ENCODE measurements at regions not wholly inside any gene's neighbourhood (a gene's known extent, or its start where the extent isn't known, plus 50 kb on each side); places are given as distances from the start of the nearest gene placed in this dataset.

DNA sequence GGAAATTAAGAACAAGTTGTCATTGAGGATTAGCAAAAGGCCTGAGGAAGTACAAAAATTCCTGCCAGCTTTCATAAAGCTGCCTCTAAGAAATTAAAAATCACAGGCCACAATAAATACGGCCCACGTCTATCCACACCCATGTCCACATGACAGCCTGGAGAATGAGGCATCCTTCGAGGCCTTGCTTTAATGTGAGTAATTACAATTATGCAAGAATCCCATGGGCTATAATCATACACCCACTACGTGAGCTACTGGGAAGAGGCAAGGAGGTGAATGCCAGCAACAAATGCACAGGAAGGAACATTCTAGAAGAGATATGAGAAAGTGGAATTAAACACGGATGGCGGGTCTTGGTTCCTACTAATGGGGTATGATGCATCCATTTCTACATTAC, 65.4 kb upstream of the ZFHX3 start:
- no TSS peak for BruUV-seq (replicated peaks)
- TF ChIP-seq NFIC (IDR thresholded peaks at IDR 0.05; ENCODE audit: low read length) (no peak), ZNF207 (IDR thresholded peaks at IDR 0.05; ENCODE audit: borderline replicate concordance) (no peak), RBAK (CRISPR knock-in tag; IDR thresholded peaks at IDR 0.05) (no peak), KDM4B (CRISPR knock-in tag; IDR thresholded peaks at IDR 0.05) (no peak)
- in situ Hi-C loops (cut with HindIII; ENCODE audit: extremely low pct_ligation_motif_present, low pct_unique_long_range_greater_than_20kb): no loop called here
- H3K9ac ChIP-seq (ENCODE audit: insufficient read depth, low read depth, low read length): no peak overlapping the region
- no peaks in the 10 kb centered on the region for H3K79me2 ChIP-seq (ENCODE audit: insufficient read depth, low read length)
- ChIA-PET POLR2A (no interaction called here), CTCF (ENCODE audit: low intra/inter-chr PET ratio, low total read pairs) (no interaction called here)
- H4K20me1 ChIP-seq (ENCODE audit: insufficient read depth, low read length): no peaks in the 10 kb centered on the region
- DNase-seq (ENCODE audit: low spot score) (no peak), FAIRE-seq (no peak), ATAC-seq (no peak)
- intact Hi-C loops (cut with micrococcal nuclease; ENCODE audit: unreplicated experiment): no loop called here
- H3K4me1 ChIP-seq (ENCODE audit: insufficient read depth, low read length): no peaks in the 10 kb centered on the region
- H3K4me2 ChIP-seq (ENCODE audit: low read depth, low read length): no peak overlapping the region
- no peaks in the 10 kb centered on the region for H3K9me3 ChIP-seq (ENCODE audit: low read length)
- H3K27me3 ChIP-seq (ENCODE audit: control insufficient read depth in 1 of 2, insufficient read depth in 2 of 2, low read length in 2 of 2): peaks cover 0 to 6% of the 10 kb centered on the region in 2 experiments; a peak in 1 of 5 replicates
- H3K27ac ChIP-seq (ENCODE audit: extremely low read length, insufficient read depth, low read length): no peak overlapping the region
- H2AFZ ChIP-seq (ENCODE audit: low read length): no peak overlapping the region
- 65% methylated on average over 6 of the region's 6 CpGs for WGBS (ENCODE audit: low lambda C conversion rate)
- no peaks in the 10 kb centered on the region for H3K36me3 ChIP-seq (replicated peaks in 1 of 2; ENCODE audit: control insufficient read depth in 1 of 2, insufficient read depth in 2 of 2, low read length in 2 of 2)
- no peak overlapping the region for H3K4me3 ChIP-seq (replicated peaks in 1 of 3; ENCODE audit: insufficient read depth in 1 of 3, low read depth in 2 of 3, low read length in 3 of 3)

DNA sequence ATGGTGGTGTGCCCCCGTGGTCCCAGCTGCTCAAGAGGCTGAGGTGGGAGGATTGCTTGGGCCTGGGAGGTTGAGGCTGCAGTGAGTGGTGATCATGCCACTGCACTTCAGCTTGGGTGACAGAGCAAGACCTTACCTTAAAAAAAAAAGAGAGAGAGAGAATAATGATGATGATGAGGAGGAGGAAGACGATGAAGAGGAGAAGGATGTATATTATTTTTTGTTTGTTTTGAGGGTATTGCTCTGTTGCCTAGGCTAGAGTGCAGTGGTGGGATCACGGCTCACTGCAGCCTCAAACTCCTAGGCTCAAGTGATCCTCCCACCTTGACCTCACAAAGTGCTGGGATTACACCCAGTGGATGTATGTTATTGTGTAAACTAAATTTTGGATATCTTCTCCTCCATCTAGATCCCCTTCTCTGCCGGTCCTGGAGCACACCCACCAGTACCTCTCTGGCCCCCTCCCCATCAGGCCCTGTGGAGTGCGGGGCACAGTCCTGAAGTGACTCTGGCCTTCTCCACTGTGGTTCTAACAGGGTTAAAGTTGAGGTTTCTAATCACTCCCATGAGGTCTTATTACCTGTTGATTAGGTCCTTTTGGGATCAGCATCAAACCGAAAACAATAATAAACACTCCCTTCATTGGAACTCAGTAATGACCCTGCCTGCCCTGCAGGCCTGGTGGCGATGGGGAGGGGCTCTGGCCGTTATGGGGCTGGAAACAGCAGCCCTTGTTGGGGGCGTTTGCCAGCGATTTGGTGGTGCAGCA, 60.5 kb upstream of the ZFHX3 start:
- no peak for DNase-seq (ENCODE audit: low spot score)
- Histone ChIP-seq H3K27ac (ENCODE audit: extremely low read length, insufficient read depth, low read length) (no peak overlapping the region), H3K4me3 (replicated peaks in 1 of 3; ENCODE audit: insufficient read depth in 1 of 3, low read depth in 2 of 3, low read length in 3 of 3) (no peak overlapping the region), H3K27me3 (ENCODE audit: control insufficient read depth in 1 of 2, insufficient read depth in 2 of 2, low read length in 2 of 2) (peaks cover 0 to 6% of the 10 kb centered on the region in 2 experiments; a peak in 1 of 5 replicates), H3K9ac (ENCODE audit: insufficient read depth, low read depth, low read length) (no peak overlapping the region), H3K4me2 (ENCODE audit: low read depth, low read length) (no peak overlapping the region), H2AFZ (ENCODE audit: low read length) (no peak overlapping the region), H3K36me3 (replicated peaks in 1 of 2; ENCODE audit: control insufficient read depth in 1 of 2, insufficient read depth in 2 of 2, low read length in 2 of 2) (no peaks in the 10 kb centered on the region), H3K79me2 (ENCODE audit: insufficient read depth, low read length) (no peaks in the 10 kb centered on the region), H3K4me1 (ENCODE audit: insufficient read depth, low read length) (no peaks in the 10 kb centered on the region), H4K20me1 (ENCODE audit: insufficient read depth, low read length) (no peaks in the 10 kb centered on the region), H3K9me3 (ENCODE audit: low read length) (no peaks in the 10 kb centered on the region)
- BruUV-seq (replicated peaks): no TSS peak
- POLR2A ChIA-PET: no interaction called here
- CTCF ChIA-PET (ENCODE audit: low intra/inter-chr PET ratio, low total read pairs): no interaction called here
- intact Hi-C loops (cut with micrococcal nuclease; ENCODE audit: unreplicated experiment): no loop called here
- ATAC-seq: no peak
- 25% methylated on average over 8 of the region's 10 CpGs for WGBS (ENCODE audit: low lambda C conversion rate)
- no peak for FAIRE-seq
- in situ Hi-C loops (cut with HindIII; ENCODE audit: extremely low pct_ligation_motif_present, low pct_unique_long_range_greater_than_20kb): no loop called here
- no peak for TF ChIP-seq FOXM1 (CRISPR knock-in tag; IDR thresholded peaks at IDR 0.05)
- TF ChIP-seq ZSCAN30 (CRISPR knock-in tag; IDR thresholded peaks at IDR 0.05): no peak
- TF ChIP-seq, protein P1, sequence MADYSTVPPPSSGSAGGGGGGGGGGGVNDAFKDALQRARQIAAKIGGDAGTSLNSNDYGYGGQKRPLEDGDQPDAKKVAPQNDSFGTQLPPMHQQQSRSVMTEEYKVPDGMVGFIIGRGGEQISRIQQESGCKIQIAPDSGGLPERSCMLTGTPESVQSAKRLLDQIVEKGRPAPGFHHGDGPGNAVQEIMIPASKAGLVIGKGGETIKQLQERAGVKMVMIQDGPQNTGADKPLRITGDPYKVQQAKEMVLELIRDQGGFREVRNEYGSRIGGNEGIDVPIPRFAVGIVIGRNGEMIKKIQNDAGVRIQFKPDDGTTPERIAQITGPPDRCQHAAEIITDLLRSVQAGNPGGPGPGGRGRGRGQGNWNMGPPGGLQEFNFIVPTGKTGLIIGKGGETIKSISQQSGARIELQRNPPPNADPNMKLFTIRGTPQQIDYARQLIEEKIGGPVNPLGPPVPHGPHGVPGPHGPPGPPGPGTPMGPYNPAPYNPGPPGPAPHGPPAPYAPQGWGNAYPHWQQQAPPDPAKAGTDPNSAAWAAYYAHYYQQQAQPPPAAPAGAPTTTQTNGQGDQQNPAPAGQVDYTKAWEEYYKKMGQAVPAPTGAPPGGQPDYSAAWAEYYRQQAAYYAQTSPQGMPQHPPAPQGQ (CRISPR knock-in tag; IDR thresholded peaks at IDR 0.05; ENCODE audit: borderline replicate concordance): no peak
- TF ChIP-seq, protein P2, sequence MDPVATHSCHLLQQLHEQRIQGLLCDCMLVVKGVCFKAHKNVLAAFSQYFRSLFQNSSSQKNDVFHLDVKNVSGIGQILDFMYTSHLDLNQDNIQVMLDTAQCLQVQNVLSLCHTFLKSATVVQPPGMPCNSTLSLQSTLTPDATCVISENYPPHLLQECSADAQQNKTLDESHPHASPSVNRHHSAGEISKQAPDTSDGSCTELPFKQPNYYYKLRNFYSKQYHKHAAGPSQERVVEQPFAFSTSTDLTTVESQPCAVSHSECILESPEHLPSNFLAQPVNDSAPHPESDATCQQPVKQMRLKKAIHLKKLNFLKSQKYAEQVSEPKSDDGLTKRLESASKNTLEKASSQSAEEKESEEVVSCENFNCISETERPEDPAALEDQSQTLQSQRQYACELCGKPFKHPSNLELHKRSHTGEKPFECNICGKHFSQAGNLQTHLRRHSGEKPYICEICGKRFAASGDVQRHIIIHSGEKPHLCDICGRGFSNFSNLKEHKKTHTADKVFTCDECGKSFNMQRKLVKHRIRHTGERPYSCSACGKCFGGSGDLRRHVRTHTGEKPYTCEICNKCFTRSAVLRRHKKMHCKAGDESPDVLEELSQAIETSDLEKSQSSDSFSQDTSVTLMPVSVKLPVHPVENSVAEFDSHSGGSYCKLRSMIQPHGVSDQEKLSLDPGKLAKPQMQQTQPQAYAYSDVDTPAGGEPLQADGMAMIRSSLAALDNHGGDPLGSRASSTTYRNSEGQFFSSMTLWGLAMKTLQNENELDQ (CRISPR knock-in tag; IDR thresholded peaks at IDR 0.05; ENCODE audit: borderline replicate concordance): no peak
- no peak for TF ChIP-seq TP53 (CRISPR knock-in tag; conservative IDR thresholded peaks at IDR 0.05)
- TF ChIP-seq NRL (CRISPR knock-in tag; IDR thresholded peaks at IDR 0.05; ENCODE audit: borderline replicate concordance): no peak
- TF ChIP-seq, protein P3, sequence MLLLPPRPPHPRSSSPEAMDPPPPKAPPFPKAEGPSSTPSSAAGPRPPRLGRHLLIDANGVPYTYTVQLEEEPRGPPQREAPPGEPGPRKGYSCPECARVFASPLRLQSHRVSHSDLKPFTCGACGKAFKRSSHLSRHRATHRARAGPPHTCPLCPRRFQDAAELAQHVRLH (CRISPR knock-in tag; IDR thresholded peaks at IDR 0.05; ENCODE audit: borderline replicate concordance, low read depth): no peak
- no peak for TF ChIP-seq KMT2B (CRISPR knock-in tag; IDR thresholded peaks at IDR 0.05)
- TF ChIP-seq XRCC5 (optimal IDR thresholded peaks at IDR 0.05; ENCODE audit: low read length): no peak
- TF ChIP-seq, protein P4, sequence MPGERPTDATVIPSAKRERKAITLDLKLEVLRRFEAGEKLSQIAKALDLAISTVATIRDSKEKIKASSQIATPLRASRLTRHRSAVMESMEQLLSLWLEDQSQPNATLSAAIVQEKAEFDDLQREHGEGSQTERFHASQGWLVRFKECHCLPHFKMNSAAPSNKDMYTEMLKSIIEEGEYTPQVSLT (CRISPR knock-in tag; IDR thresholded peaks at IDR 0.05; ENCODE audit: borderline replicate concordance, low read depth): no peak

Measured in HepG2 (cell line).